ENCODE measurements at regions not wholly inside any gene's neighbourhood (a gene's known extent, or its start where the extent isn't known, plus 50 kb on each side); places are given as distances from the start of the nearest gene placed in this dataset.

DNA sequence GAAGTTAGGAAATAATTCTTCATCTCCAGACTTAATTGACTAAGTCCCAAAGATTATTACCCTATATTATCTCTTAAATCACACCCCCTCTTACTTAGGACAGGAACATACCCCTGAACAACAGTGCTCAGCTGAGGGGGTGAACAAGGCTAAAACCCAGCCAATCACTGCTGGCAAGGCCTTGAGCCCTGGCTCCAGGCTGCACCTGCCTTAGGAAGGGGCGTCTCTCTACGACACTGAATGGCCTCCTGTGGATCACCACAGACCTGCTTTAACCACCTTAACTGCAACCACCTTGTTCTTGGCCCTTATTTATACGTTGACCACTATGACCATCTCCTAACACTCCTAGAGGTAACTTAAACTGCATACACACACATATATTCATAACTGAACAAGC lies 267.4 kb upstream of the THBS1 start:
- H3K4me3 ChIP-seq (ENCODE audit: low read depth, low read length) = no peak overlapping the region
- TF ChIP-seq, protein P1, sequence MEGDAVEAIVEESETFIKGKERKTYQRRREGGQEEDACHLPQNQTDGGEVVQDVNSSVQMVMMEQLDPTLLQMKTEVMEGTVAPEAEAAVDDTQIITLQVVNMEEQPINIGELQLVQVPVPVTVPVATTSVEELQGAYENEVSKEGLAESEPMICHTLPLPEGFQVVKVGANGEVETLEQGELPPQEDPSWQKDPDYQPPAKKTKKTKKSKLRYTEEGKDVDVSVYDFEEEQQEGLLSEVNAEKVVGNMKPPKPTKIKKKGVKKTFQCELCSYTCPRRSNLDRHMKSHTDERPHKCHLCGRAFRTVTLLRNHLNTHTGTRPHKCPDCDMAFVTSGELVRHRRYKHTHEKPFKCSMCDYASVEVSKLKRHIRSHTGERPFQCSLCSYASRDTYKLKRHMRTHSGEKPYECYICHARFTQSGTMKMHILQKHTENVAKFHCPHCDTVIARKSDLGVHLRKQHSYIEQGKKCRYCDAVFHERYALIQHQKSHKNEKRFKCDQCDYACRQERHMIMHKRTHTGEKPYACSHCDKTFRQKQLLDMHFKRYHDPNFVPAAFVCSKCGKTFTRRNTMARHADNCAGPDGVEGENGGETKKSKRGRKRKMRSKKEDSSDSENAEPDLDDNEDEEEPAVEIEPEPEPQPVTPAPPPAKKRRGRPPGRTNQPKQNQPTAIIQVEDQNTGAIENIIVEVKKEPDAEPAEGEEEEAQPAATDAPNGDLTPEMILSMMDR (IDR thresholded peaks at IDR 0.05; ENCODE audit: insufficient read depth in 1 of 2, low read depth in 1 of 2, low read length in 1 of 2, severe bottlenecking in 1 of 2, unreplicated experiment in 1 of 2) = no peak
- Mint-ChIP-seq H3K27me3 (ENCODE audit: insufficient read depth, unreplicated experiment) (no peaks in the 10 kb centered on the region), H3K36me3 (ENCODE audit: insufficient read depth, unreplicated experiment) (no peaks in the 10 kb centered on the region), H3K4me3 (ENCODE audit: unreplicated experiment) (no peak overlapping the region), H3K27ac (ENCODE audit: unreplicated experiment) (no peak overlapping the region), H3K9me3 (ENCODE audit: unreplicated experiment) (no peaks in the 10 kb centered on the region), H3K4me1 (ENCODE audit: low read depth, unreplicated experiment) (no peaks in the 10 kb centered on the region)
- CTCF ChIA-PET = no interaction called here
- POLR2A ChIA-PET = no interaction called here
- H3K36me3 ChIP-seq (ENCODE audit: control insufficient read depth, insufficient read depth, low read length) = no peaks in the 10 kb centered on the region
- H3K9me3 ChIP-seq = no peaks in the 10 kb centered on the region
- intact Hi-C loops (cut with micrococcal nuclease; ENCODE audit: unreplicated experiment) = loop anchor here (2.0 to 5.0 kb wide), 2 partner anchors 141 to 267 kb away; partner anchors contain the start of gene THBS1
- BruUV-seq (replicated peaks) = no TSS peak
- peaks cover 5% of the 10 kb centered on the region; the same call in 1 of the 2 replicates for H3K4me1 ChIP-seq
- H3K27me3 ChIP-seq (replicated peaks; ENCODE audit: control insufficient read depth, insufficient read depth, low read length) = no peaks in the 10 kb centered on the region
- DNase-seq = no peak

DNA sequence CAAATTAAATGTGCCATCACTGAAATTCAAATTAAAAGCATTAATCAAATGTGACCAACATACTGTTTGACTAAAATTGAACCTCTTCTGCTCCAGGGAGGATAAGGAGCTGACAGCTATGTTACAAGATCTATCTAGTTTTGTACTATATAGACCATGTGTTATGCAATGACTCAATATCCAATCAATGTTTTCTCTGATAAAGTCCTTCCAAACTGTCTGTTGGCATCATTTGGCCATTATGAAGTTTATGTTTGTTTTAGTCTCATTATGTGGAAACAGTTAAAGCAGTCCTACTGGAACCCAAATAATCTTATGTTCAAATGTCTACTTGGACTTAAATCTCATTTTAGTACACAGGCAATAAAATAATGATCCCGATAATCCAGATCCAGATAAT lies 267.0 kb upstream of the THBS1 start:
- Histone ChIP-seq H3K36me3 (ENCODE audit: control insufficient read depth, insufficient read depth, low read length) (no peaks in the 10 kb centered on the region), H3K4me3 (ENCODE audit: low read depth, low read length) (no peak overlapping the region), H3K9me3 (no peaks in the 10 kb centered on the region), H3K27me3 (replicated peaks; ENCODE audit: control insufficient read depth, insufficient read depth, low read length) (no peaks in the 10 kb centered on the region), H3K4me1 (peaks cover 5% of the 10 kb centered on the region; the same call in 1 of the 2 replicates)
- intact Hi-C loops (cut with micrococcal nuclease; ENCODE audit: unreplicated experiment) = loop anchor here (2.0 to 5.0 kb wide), 2 partner anchors 142 to 267 kb away; partner anchors contain the start of gene THBS1
- Mint-ChIP-seq H3K4me1 (ENCODE audit: low read depth, unreplicated experiment) (no peaks in the 10 kb centered on the region), H3K36me3 (ENCODE audit: insufficient read depth, unreplicated experiment) (no peaks in the 10 kb centered on the region), H3K27me3 (ENCODE audit: insufficient read depth, unreplicated experiment) (no peaks in the 10 kb centered on the region), H3K9me3 (ENCODE audit: unreplicated experiment) (no peaks in the 10 kb centered on the region), H3K4me3 (ENCODE audit: unreplicated experiment) (no peak overlapping the region), H3K27ac (ENCODE audit: unreplicated experiment) (no peak overlapping the region)
- TF ChIP-seq, protein P1 (IDR thresholded peaks at IDR 0.05; ENCODE audit: insufficient read depth in 1 of 2, low read depth in 1 of 2, low read length in 1 of 2, severe bottlenecking in 1 of 2, unreplicated experiment in 1 of 2) = no peak
- ChIA-PET POLR2A (no interaction called here), CTCF (interaction anchor here (0.8 kb wide), 1 partner anchor 267 kb away, joined by 4 read pairs; the partner anchor contains the start of gene THBS1)
- BruUV-seq (replicated peaks) = no TSS peak
- no peak for DNase-seq

DNA sequence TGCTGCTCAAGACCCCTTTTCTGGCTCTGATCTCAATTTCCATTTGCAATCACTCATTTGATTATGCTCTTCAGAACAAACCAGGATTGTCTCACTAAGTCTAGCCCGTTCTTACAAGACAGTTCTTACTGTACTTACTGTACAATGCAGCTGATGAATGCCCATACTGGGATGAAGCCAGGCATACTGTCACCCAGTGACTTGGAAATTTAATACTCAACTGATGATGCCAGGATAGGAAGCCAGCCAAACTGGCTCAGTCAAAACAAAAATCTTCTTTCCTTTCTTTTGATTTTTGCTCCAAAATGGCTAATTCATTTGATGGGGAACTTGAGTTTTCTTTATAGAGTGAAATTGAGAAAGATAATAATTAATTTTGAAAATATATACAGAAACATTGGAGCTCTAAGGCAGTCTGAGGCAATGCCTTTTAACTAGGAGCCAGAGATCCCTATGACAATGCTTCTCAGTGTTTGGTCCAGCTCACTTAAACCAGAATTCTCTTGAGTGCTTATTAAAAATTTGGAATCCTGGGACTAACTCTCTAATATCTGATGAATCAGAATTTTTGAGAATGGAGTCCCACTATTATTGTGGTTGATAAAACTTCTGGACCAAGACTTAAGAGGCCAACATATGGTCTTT lies 265.6 kb upstream of the THBS1 start:
- intact Hi-C loops (cut with micrococcal nuclease; ENCODE audit: unreplicated experiment) = no loop called here
- H3K4me1 Mint-ChIP-seq (ENCODE audit: low read depth, unreplicated experiment) = no peaks in the 10 kb centered on the region
- no peaks in the 10 kb centered on the region for H3K27me3 Mint-ChIP-seq (ENCODE audit: insufficient read depth, unreplicated experiment)
- H3K27me3 ChIP-seq (replicated peaks; ENCODE audit: control insufficient read depth, insufficient read depth, low read length) = no peaks in the 10 kb centered on the region
- H3K36me3 ChIP-seq (ENCODE audit: control insufficient read depth, insufficient read depth, low read length) = no peaks in the 10 kb centered on the region; the same call in 1 of the 2 replicates
- ChIA-PET CTCF (no interaction called here), POLR2A (interaction anchor here (1.2 kb wide), 1 partner anchor 266 kb away, joined by 4 read pairs; the partner anchor contains the start of gene THBS1)
- peaks cover 4% of the 10 kb centered on the region for H3K9me3 Mint-ChIP-seq (ENCODE audit: unreplicated experiment)
- no TSS peak for BruUV-seq (replicated peaks)
- no peak overlapping the region for H3K4me3 Mint-ChIP-seq (ENCODE audit: unreplicated experiment)
- H3K9me3 ChIP-seq = no peaks in the 10 kb centered on the region; the same call in 1 of the 2 replicates
- H3K36me3 Mint-ChIP-seq (ENCODE audit: insufficient read depth, unreplicated experiment) = no peaks in the 10 kb centered on the region
- H3K27ac Mint-ChIP-seq (ENCODE audit: unreplicated experiment) = no peak overlapping the region
- peaks cover 5% of the 10 kb centered on the region; the same call in 1 of the 2 replicates for H3K4me1 ChIP-seq
- TF ChIP-seq, protein P1 (IDR thresholded peaks at IDR 0.05; ENCODE audit: insufficient read depth in 1 of 2, low read depth in 1 of 2, low read length in 1 of 2, severe bottlenecking in 1 of 2, unreplicated experiment in 1 of 2) = no peak
- no peak for DNase-seq
- no peak overlapping the region for H3K4me3 ChIP-seq (ENCODE audit: low read depth, low read length)

All from Caco-2 (cell line).